HCT116 (cell line): ENCODE measurements at regions not wholly inside any gene's neighbourhood (a gene's known extent, or its start where the extent isn't known, plus 50 kb on each side); places are given as distances from the start of the nearest gene placed in this dataset.

Experiments
- ATAC-seq: fragments of 200-7000 bp; cut with Tn5 transposase; 2 replicates; pipeline ENCODE4 v1.9.1; 2020; ENCODE audit warnings: mild to moderate bottlenecking, moderate library complexity
- BruUV-seq: library from RNA; stranded (reverse); fragments of 400-500 nt; replicated peaks from 2 replicates; lab custom pipeline; 2021; lab: Mats Ljungman, UMichigan
- CTCF ChIA-PET: fragments of 300-600 bp; sonication (Branson Sonifier 250); formaldehyde crosslinking; loops from one replicate; lab custom pipeline; 2021; ENCODE audit warnings: antibody characterized with exemption; lab: Charles Lee
- POLR2A ChIA-PET: fragments of 300-600, 350-600 bp; sonication (Branson Sonifier 250); formaldehyde crosslinking; loops from one replicate; lab custom pipeline; 2021; ENCODE audit warnings: antibody characterized with exemption; lab: Charles Lee
- RAD21 ChIA-PET, 2 experiments: fragments of 300-600 bp; sonication (Branson Sonifier 250); formaldehyde crosslinking; loops; one replicate each; lab custom pipeline; 2023; ENCODE audit warnings: low total read pairs in 2 of 2; ENCODE audit not compliant: uncharacterized antibody in 2 of 2, unreplicated experiment in 2 of 2, low non-redundant PET in 1 of 2; lab: Charles Lee
- DNase-seq: peaks from one replicate; pipeline ENCODE4 v3.0.0-alpha.2; 2010; ENCODE audit warnings: low read depth, low spot score
- H2AFZ ChIP-seq: fragments of 200-600 bp; shearing (Covaris generic), sonication (generic); 2 replicates; pipeline ENCODE4 v1.6.1; 2017; ENCODE audit warnings: low read depth, mixed run types, mixed read lengths, antibody characterized with exemption, low read length; ENCODE audit not compliant: poor library complexity, severe bottlenecking
- H3K27ac ChIP-seq: 2 replicates; pipeline ENCODE4 v1.5.1; 2012; ENCODE audit warnings: low read depth, low read length
- H3K27me3 ChIP-seq: fragments of 200-600 bp; sonication (generic); 2 replicates; pipeline ENCODE4 v1.6.1; 2016; ENCODE audit warnings: mixed run types, low read length, mixed read lengths; ENCODE audit not compliant: insufficient read depth
- H3K36me3 ChIP-seq, 2 experiments: fragments of 200-500 bp in 1 of 2; fragments of 200-600 bp in 1 of 2; sonication (Bioruptor generic) in 1 of 2; sonication (generic) in 1 of 2; 2 replicates each; pipeline versions ENCODE4 v1.5.1 to v1.6.1; 2014 to 2016; ENCODE audit warnings: low read length in 2 of 2, inconsistent platforms in 1 of 2, mixed read lengths in 1 of 2, mixed run types in 1 of 2; ENCODE audit not compliant: insufficient read depth in 2 of 2, control insufficient read depth in 1 of 2
- H3K4me1 ChIP-seq, 2 experiments: fragments of 200-600 bp in 1 of 2; sonication (generic) in 1 of 2; 2 replicates each; pipeline versions ENCODE4 v1.5.1 to v1.6.1; 2012 to 2017; ENCODE audit warnings: low read length in 2 of 2, inconsistent platforms in 1 of 2, mild to moderate bottlenecking in 1 of 2, mixed read lengths in 1 of 2, mixed run types in 1 of 2, moderate library complexity in 1 of 2; ENCODE audit not compliant: insufficient read depth in 2 of 2, control insufficient read depth in 1 of 2
- H3K4me2 ChIP-seq: fragments of 200-600 bp; sonication (generic); 2 replicates; pipeline ENCODE4 v1.6.1; 2017; ENCODE audit warnings: mixed run types, low read length, mixed read lengths
- H3K4me3 ChIP-seq, 2 experiments: fragments of 200-600 bp in 1 of 2; sonication (generic) in 1 of 2; replicated peaks in 1 of 2; 2 replicates each; pipeline ENCODE4 v1.5.1; 2011 to 2016; ENCODE audit warnings: low read length in 2 of 2, control low read depth in 1 of 2, low read depth in 1 of 2, mild to moderate bottlenecking in 1 of 2, mixed read lengths in 1 of 2, mixed run types in 1 of 2
- H3K79me2 ChIP-seq: fragments of 200-600 bp; sonication (generic); 2 replicates; pipeline ENCODE4 v1.6.1; 2017; ENCODE audit warnings: mild to moderate bottlenecking, mixed run types, low read length, moderate library complexity, mixed read lengths; ENCODE audit not compliant: insufficient read depth
- H3K9ac ChIP-seq: fragments of 200-600 bp; sonication (generic); 2 replicates; pipeline ENCODE4 v1.6.1; 2016; ENCODE audit warnings: low read length, mixed read lengths
- H3K9me2 ChIP-seq: fragments of 200-600 bp; sonication (generic), shearing (Covaris generic); 2 replicates; pipeline ENCODE4 v1.6.1; 2017; ENCODE audit warnings: mixed run types, mild to moderate bottlenecking, moderate library complexity; ENCODE audit not compliant: insufficient read depth
- H3K9me3 ChIP-seq, 2 experiments: fragments of 200-500 bp in 1 of 2; fragments of 200-600 bp in 1 of 2; sonication (Bioruptor generic) in 1 of 2; sonication (generic) in 1 of 2; 2 replicates each; pipeline ENCODE4 v1.6.1; 2014 to 2017; ENCODE audit warnings: low read length in 2 of 2, mixed read lengths in 2 of 2, inconsistent platforms in 1 of 2, low read depth in 1 of 2, mild to moderate bottlenecking in 1 of 2, mixed run types in 1 of 2, moderate library complexity in 1 of 2; ENCODE audit not compliant: control insufficient read depth in 1 of 2, insufficient read depth in 1 of 2
- H4K20me1 ChIP-seq: fragments of 200-600 bp; sonication (generic), shearing (Covaris generic); 2 replicates; pipeline ENCODE4 v1.6.1; 2017; ENCODE audit warnings: mixed run types, mild to moderate bottlenecking, moderate library complexity; ENCODE audit not compliant: insufficient read depth
- CEBPB ChIP-seq: IDR thresholded peaks from 2 replicates; pipeline ENCODE4 v1.6.1; 2012; ENCODE audit warnings: low read depth
- EZH2 ChIP-seq: fragments of 200-600 bp; sonication (generic); IDR thresholded peaks from 2 replicates; pipeline ENCODE4 v1.6.1; 2017; ENCODE audit warnings: antibody characterized with exemption, mixed run types
- JUND ChIP-seq: IDR thresholded peaks from 2 replicates; pipeline ENCODE4 v1.6.1; 2012
- POLR2A ChIP-seq: IDR thresholded peaks from 2 replicates; pipeline ENCODE4 v1.7.0; 2011; ENCODE audit warnings: borderline replicate concordance; ENCODE audit not compliant: insufficient read depth, insufficient read length; ENCODE audit errors: extremely low read depth
- POLR2AphosphoS5 ChIP-seq: IDR thresholded peaks from 2 replicates; pipeline ENCODE4 v1.6.1; 2011; ENCODE audit warnings: mild to moderate bottlenecking, low read depth, low read length, moderate library complexity
- SIN3A ChIP-seq: IDR thresholded peaks from 2 replicates; pipeline ENCODE4 v1.6.1; 2012; ENCODE audit warnings: low read depth
- SP1 ChIP-seq: IDR thresholded peaks from 2 replicates; pipeline ENCODE4 v1.6.1; 2012; ENCODE audit warnings: low read depth
- SRF ChIP-seq: IDR thresholded peaks from 2 replicates; pipeline ENCODE4 v1.6.1; 2012; ENCODE audit warnings: low read depth
- TCF7L2 ChIP-seq: IDR thresholded peaks from 2 replicates; pipeline ENCODE4 v1.7.0; 2011; ENCODE audit warnings: borderline replicate concordance, inconsistent platforms; ENCODE audit not compliant: insufficient read depth, insufficient read length; ENCODE audit errors: extremely low read depth
- YY1 ChIP-seq: IDR thresholded peaks from 2 replicates; pipeline ENCODE4 v1.6.1; 2011; ENCODE audit warnings: low read length, low read depth, moderate library complexity, mild to moderate bottlenecking; ENCODE audit not compliant: insufficient replicate concordance; ENCODE audit errors: extremely low read depth
- intact Hi-C: fragments of 100-400 bp; cut with micrococcal nuclease; formaldehyde crosslinking; loops from 2 replicates; pipeline ENCODE4 v1.10.0; 2022
- TF ChIP-seq, protein P1 (sequence below): IDR thresholded peaks from 2 replicates; pipeline ENCODE4 v1.6.1; 2012; ENCODE audit warnings: low read depth
- TF ChIP-seq, protein P2 (sequence below): IDR thresholded peaks from 2 replicates; pipeline ENCODE4 v1.6.1; 2012
- TF ChIP-seq, protein P3 (sequence below): IDR thresholded peaks from 2 replicates; pipeline ENCODE4 v1.6.1; 2012
- TF ChIP-seq, protein P4 (sequence below): IDR thresholded peaks from 2 replicates; pipeline ENCODE4 v1.6.1; 2011; ENCODE audit warnings: mild to moderate bottlenecking, low read length, moderate library complexity; ENCODE audit not compliant: insufficient replicate concordance; ENCODE audit errors: extremely low read depth

DNA sequence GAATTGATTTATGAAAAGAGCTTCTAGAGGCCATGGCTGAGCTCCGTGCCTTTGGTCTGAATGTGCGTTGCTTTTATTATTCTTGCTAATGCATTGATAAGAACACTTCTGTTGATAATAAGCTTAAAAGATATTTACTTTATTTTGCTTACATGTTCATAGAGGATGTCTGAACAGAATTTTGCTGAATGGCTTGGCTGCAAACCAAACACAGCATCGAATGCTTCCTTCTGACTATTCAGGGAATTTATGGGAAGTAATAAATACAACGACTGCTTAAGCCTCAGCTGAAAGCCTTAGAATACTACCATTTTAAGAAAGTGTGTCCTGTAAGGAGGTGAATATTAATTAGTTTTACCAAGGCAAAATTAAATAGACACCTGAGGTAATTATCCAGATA, 643.5 kb upstream of the POT1 start:
- H4K20me1 ChIP-seq = no peaks in the 10 kb centered on the region
- ChIA-PET CTCF (no interaction called here), POLR2A (no interaction called here), RAD21 (no interaction called here)
- H3K9me3 ChIP-seq = no peaks in the 10 kb centered on the region
- no peak overlapping the region for H3K27ac ChIP-seq
- H3K9me2 ChIP-seq = no peaks in the 10 kb centered on the region; the same call in 1 of the 2 replicates
- H3K27me3 ChIP-seq = no peaks in the 10 kb centered on the region
- H3K4me2 ChIP-seq = no peak overlapping the region
- intact Hi-C loops = no loop called here
- DNase-seq (no peak), ATAC-seq (no peak)
- no TSS peak for BruUV-seq
- H3K4me3 ChIP-seq = no peak overlapping the region
- TF ChIP-seq CEBPB (no peak), YY1 (no peak), TCF7L2 (no peak)
- TF ChIP-seq, protein P1, sequence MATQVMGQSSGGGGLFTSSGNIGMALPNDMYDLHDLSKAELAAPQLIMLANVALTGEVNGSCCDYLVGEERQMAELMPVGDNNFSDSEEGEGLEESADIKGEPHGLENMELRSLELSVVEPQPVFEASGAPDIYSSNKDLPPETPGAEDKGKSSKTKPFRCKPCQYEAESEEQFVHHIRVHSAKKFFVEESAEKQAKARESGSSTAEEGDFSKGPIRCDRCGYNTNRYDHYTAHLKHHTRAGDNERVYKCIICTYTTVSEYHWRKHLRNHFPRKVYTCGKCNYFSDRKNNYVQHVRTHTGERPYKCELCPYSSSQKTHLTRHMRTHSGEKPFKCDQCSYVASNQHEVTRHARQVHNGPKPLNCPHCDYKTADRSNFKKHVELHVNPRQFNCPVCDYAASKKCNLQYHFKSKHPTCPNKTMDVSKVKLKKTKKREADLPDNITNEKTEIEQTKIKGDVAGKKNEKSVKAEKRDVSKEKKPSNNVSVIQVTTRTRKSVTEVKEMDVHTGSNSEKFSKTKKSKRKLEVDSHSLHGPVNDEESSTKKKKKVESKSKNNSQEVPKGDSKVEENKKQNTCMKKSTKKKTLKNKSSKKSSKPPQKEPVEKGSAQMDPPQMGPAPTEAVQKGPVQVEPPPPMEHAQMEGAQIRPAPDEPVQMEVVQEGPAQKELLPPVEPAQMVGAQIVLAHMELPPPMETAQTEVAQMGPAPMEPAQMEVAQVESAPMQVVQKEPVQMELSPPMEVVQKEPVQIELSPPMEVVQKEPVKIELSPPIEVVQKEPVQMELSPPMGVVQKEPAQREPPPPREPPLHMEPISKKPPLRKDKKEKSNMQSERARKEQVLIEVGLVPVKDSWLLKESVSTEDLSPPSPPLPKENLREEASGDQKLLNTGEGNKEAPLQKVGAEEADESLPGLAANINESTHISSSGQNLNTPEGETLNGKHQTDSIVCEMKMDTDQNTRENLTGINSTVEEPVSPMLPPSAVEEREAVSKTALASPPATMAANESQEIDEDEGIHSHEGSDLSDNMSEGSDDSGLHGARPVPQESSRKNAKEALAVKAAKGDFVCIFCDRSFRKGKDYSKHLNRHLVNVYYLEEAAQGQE = no peak
- TF ChIP-seq, protein P2, sequence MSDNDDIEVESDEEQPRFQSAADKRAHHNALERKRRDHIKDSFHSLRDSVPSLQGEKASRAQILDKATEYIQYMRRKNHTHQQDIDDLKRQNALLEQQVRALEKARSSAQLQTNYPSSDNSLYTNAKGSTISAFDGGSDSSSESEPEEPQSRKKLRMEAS = no peak
- H3K4me1 ChIP-seq = no peaks in the 10 kb centered on the region
- H3K9ac ChIP-seq = no peak overlapping the region
- H3K79me2 ChIP-seq = no peaks in the 10 kb centered on the region
- H3K36me3 ChIP-seq = no peaks in the 10 kb centered on the region
- no peak overlapping the region for H2AFZ ChIP-seq

DNA sequence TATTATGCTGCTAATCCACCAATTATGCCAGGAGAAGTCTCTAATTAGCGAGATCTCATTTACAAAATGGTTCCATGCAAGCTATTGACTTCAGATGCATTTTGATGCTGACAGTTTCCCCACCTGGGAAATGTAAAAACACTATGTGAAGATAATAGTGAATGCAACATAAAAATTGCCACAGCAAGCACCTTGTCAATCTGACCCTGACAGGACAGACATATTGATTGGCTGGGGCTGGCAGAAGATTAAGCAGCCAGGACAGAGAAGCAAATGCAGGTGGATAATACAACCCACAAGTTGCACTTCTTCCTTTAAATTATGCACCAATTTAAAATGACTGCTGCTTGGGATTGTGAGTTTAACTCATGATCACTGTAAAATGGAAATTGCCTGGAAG, 642.8 kb upstream of the POT1 start:
- no peak overlapping the region for H3K4me2 ChIP-seq
- no peaks in the 10 kb centered on the region for H4K20me1 ChIP-seq
- no TSS peak for BruUV-seq
- H3K36me3 ChIP-seq = no peaks in the 10 kb centered on the region
- no peaks in the 10 kb centered on the region for H3K4me1 ChIP-seq
- CTCF ChIA-PET = no interaction called here
- POLR2A ChIA-PET = no interaction called here
- H3K9ac ChIP-seq = no peak overlapping the region
- no peak for ATAC-seq
- no peaks in the 10 kb centered on the region; the same call in 1 of the 2 replicates for H3K9me2 ChIP-seq
- DNase-seq = no peak
- H3K27ac ChIP-seq = no peak overlapping the region
- RAD21 ChIA-PET = no interaction called here
- H3K79me2 ChIP-seq = no peaks in the 10 kb centered on the region
- H2AFZ ChIP-seq = no peak overlapping the region
- no peaks in the 10 kb centered on the region for H3K9me3 ChIP-seq
- H3K27me3 ChIP-seq = no peaks in the 10 kb centered on the region
- intact Hi-C loops = no loop called here
- no peak overlapping the region for H3K4me3 ChIP-seq
- TF ChIP-seq, protein P3, sequence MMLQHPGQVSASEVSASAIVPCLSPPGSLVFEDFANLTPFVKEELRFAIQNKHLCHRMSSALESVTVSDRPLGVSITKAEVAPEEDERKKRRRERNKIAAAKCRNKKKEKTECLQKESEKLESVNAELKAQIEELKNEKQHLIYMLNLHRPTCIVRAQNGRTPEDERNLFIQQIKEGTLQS = no peak
- TF ChIP-seq POLR2AphosphoS5 (no peak), SP1 (no peak), SRF (no peak), TCF7L2 (no peak), CEBPB (no peak), EZH2 (no peak), POLR2A (no peak), SIN3A (no peak), JUND (no peak), YY1 (no peak)
- TF ChIP-seq, protein P4, sequence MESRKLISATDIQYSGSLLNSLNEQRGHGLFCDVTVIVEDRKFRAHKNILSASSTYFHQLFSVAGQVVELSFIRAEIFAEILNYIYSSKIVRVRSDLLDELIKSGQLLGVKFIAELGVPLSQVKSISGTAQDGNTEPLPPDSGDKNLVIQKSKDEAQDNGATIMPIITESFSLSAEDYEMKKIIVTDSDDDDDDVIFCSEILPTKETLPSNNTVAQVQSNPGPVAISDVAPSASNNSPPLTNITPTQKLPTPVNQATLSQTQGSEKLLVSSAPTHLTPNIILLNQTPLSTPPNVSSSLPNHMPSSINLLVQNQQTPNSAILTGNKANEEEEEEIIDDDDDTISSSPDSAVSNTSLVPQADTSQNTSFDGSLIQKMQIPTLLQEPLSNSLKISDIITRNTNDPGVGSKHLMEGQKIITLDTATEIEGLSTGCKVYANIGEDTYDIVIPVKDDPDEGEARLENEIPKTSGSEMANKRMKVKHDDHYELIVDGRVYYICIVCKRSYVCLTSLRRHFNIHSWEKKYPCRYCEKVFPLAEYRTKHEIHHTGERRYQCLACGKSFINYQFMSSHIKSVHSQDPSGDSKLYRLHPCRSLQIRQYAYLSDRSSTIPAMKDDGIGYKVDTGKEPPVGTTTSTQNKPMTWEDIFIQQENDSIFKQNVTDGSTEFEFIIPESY = no peak
